H1 (cell line): ENCODE measurements at regions not wholly inside any gene's neighbourhood (a gene's known extent, or its start where the extent isn't known, plus 50 kb on each side); places are given as distances from the start of the nearest gene placed in this dataset.
A peak's percentile ranks its signal among the peaks of the same experiment; 100 is the strongest.

Experiments used
- CTCF ChIA-PET: fragments of 300-600 bp; sonication (Branson Sonifier 250); formaldehyde crosslinking; loops from one replicate; lab custom pipeline; 2021; ENCODE audit not compliant: partially characterized antibody; lab: Charles Lee
- POLR2A ChIA-PET: fragments of 300-600 bp; sonication (Branson Sonifier 250); formaldehyde crosslinking; loops from one replicate; lab custom pipeline; 2021; ENCODE audit warnings: inconsistent platforms; ENCODE audit not compliant: partially characterized antibody; lab: Charles Lee
- DNase-seq, 2 experiments: peaks; one replicate each; pipeline versions ENCODE4 v3.0.0 to v3.0.0-alpha.2; 2010 to 2022; ENCODE audit warnings: low spot score in 2 of 2, low read depth in 1 of 2, mixed read lengths in 1 of 2
- FAIRE-seq: peaks from 2 replicates; lab custom pipeline; 2011; peaks lifted over from hg19 to GRCh38; lab: Jason Lieb, UNC
- H2AFZ ChIP-seq: 2 replicates; pipeline ENCODE4 v1.8.1; 2012; ENCODE audit warnings: low read length, inconsistent platforms
- H2AK5ac ChIP-seq: 2 replicates; pipeline ENCODE4 v1.6.1; 2013; ENCODE audit warnings: low read depth, low read length
- H2BK120ac ChIP-seq: replicated peaks from 2 replicates; pipeline ENCODE3; 2013; ENCODE audit warnings: low read depth, low read length, inconsistent platforms
- H2BK12ac ChIP-seq: 2 replicates; pipeline ENCODE4 v1.6.1; 2013; ENCODE audit warnings: low read depth, low read length
- H2BK15ac ChIP-seq: 2 replicates; pipeline ENCODE4 v1.6.1; 2013; ENCODE audit warnings: low read length
- H2BK20ac ChIP-seq: 2 replicates; pipeline ENCODE4 v1.6.1; 2013; ENCODE audit warnings: low read length
- H2BK5ac ChIP-seq: 2 replicates; pipeline ENCODE4 v1.6.1; 2013; ENCODE audit warnings: low read depth, low read length
- H3K14ac ChIP-seq: 2 replicates; pipeline ENCODE4 v1.6.1; 2013; ENCODE audit warnings: inconsistent platforms; ENCODE audit not compliant: insufficient read length
- H3K18ac ChIP-seq: 2 replicates; pipeline ENCODE4 v1.6.1; 2013; ENCODE audit warnings: low read length; ENCODE audit errors: extremely low read depth
- H3K23ac ChIP-seq: 2 replicates; pipeline ENCODE4 v1.6.1; 2013; ENCODE audit warnings: inconsistent platforms; ENCODE audit not compliant: insufficient read length
- H3K23me2 ChIP-seq: 2 replicates; pipeline ENCODE4 v1.6.1; 2013; ENCODE audit warnings: low read depth, low read length
- H3K27ac ChIP-seq: 2 replicates; pipeline ENCODE4 v1.6.1; 2011; ENCODE audit warnings: low read depth, low read length, inconsistent platforms
- H3K27me3 ChIP-seq, 4 experiments: replicated peaks in 1 of 4; 1 replicate in 1 of 4; 2 replicates in 3 of 4; pipeline versions ENCODE4 v1.6.1 to v1.8.1; 2011 to 2013; ENCODE audit warnings: low read length in 3 of 4, mild to moderate bottlenecking in 3 of 4, inconsistent platforms in 2 of 4, mixed read lengths in 2 of 4, moderate library complexity in 1 of 4; ENCODE audit not compliant: control insufficient read depth in 3 of 4, insufficient read depth in 3 of 4; ENCODE audit errors: extremely low read depth in 1 of 4
- H3K36me3 ChIP-seq, 4 experiments: 2 replicates each; pipeline versions ENCODE4 v1.6.1 to v1.8.1; 2011 to 2013; ENCODE audit warnings: mild to moderate bottlenecking in 4 of 4, low read length in 3 of 4, moderate library complexity in 2 of 4, control low read depth in 1 of 4, inconsistent platforms in 1 of 4; ENCODE audit not compliant: insufficient read depth in 4 of 4, control insufficient read depth in 2 of 4
- H3K4ac ChIP-seq: replicated peaks from 2 replicates; pipeline ENCODE3; 2013; ENCODE audit warnings: low read length, low read depth, mixed read lengths, inconsistent platforms; ENCODE audit not compliant: insufficient read length
- H3K4me1 ChIP-seq, 4 experiments: replicated peaks in 1 of 4; 1 replicate in 1 of 4; 2 replicates in 3 of 4; pipeline versions ENCODE4 v1.6.1 to v1.8.1; 2011 to 2013; ENCODE audit warnings: low read length in 3 of 4, inconsistent platforms in 2 of 4, mixed read lengths in 1 of 4; ENCODE audit not compliant: insufficient read depth in 4 of 4, control insufficient read depth in 3 of 4
- H3K4me2 ChIP-seq, 2 experiments: 2 replicates each; pipeline versions ENCODE4 v1.6.1 to v1.8.1; 2011 to 2013; ENCODE audit warnings: low read depth in 2 of 2, low read length in 2 of 2, control low read depth in 1 of 2, inconsistent platforms in 1 of 2, mild to moderate bottlenecking in 1 of 2; ENCODE audit not compliant: insufficient read depth in 1 of 2
- H3K4me3 ChIP-seq, 4 experiments: fragments of 200-600, 300-600 bp in 1 of 4; sonication (generic), shearing (Covaris generic), sonication (Bioruptor Twin) in 1 of 4; 2 replicates each; pipeline versions ENCODE4 v1.5.1 to v1.8.1; 2011 to 2016; ENCODE audit warnings: low read length in 4 of 4, low read depth in 3 of 4, control low read depth in 2 of 4, inconsistent platforms in 2 of 4, mild to moderate bottlenecking in 2 of 4, mixed read lengths in 1 of 4, moderate library complexity in 1 of 4; ENCODE audit not compliant: insufficient read depth in 2 of 4; ENCODE audit errors: extremely low read depth in 1 of 4
- H3K56ac ChIP-seq: replicated peaks from 2 replicates; pipeline ENCODE3; 2013; ENCODE audit warnings: low read depth, mild to moderate bottlenecking, mixed read lengths, low read length, inconsistent platforms; ENCODE audit not compliant: insufficient read length
- H3K79me1 ChIP-seq: 2 replicates; pipeline ENCODE4 v1.6.1; 2013; ENCODE audit warnings: low read depth, low read length, control low read depth
- H3K79me2 ChIP-seq, 2 experiments: 2 replicates each; pipeline versions ENCODE4 v1.6.1 to v1.8.1; 2012 to 2013; ENCODE audit warnings: low read length in 2 of 2, mild to moderate bottlenecking in 2 of 2, inconsistent platforms in 1 of 2; ENCODE audit not compliant: insufficient read depth in 2 of 2, control insufficient read depth in 1 of 2
- H3K9ac ChIP-seq, 4 experiments: replicated peaks in 1 of 4; 1 replicate in 1 of 4; 2 replicates in 3 of 4; pipeline versions ENCODE4 v1.6.1 to v1.8.1; 2011 to 2013; ENCODE audit warnings: low read depth in 3 of 4, low read length in 3 of 4, control low read depth in 2 of 4, mild to moderate bottlenecking in 2 of 4, moderate library complexity in 2 of 4, inconsistent platforms in 1 of 4; ENCODE audit errors: extremely low read depth in 1 of 4
- H3K9me3 ChIP-seq, 2 experiments: 2 replicates each; pipeline versions ENCODE4 v1.6.1 to v1.8.1; 2012 to 2013; ENCODE audit warnings: mild to moderate bottlenecking in 2 of 2, moderate library complexity in 2 of 2, control low read depth in 1 of 2, inconsistent platforms in 1 of 2, low read depth in 1 of 2, low read length in 1 of 2, mixed read lengths in 1 of 2; ENCODE audit not compliant: insufficient read depth in 2 of 2
- H4K20me1 ChIP-seq, 2 experiments: replicated peaks in 1 of 2; 2 replicates each; pipeline versions ENCODE3 to v1.8.1; 2011 to 2013; ENCODE audit warnings: inconsistent platforms in 2 of 2, low read length in 2 of 2, mild to moderate bottlenecking in 1 of 2; ENCODE audit not compliant: insufficient read depth in 2 of 2, control insufficient read depth in 1 of 2
- H4K5ac ChIP-seq: 2 replicates; pipeline ENCODE4 v1.6.1; 2013; ENCODE audit warnings: low read length, low read depth, mixed read lengths, inconsistent platforms; ENCODE audit not compliant: insufficient read length
- H4K8ac ChIP-seq: 2 replicates; pipeline ENCODE4 v1.8.0; 2013; ENCODE audit warnings: mild to moderate bottlenecking, moderate library complexity, low read length, inconsistent platforms; ENCODE audit not compliant: insufficient read depth; ENCODE audit errors: extremely low read depth
- H4K91ac ChIP-seq: replicated peaks from 2 replicates; pipeline ENCODE3; 2013; ENCODE audit warnings: low read length, mixed read lengths, inconsistent platforms; ENCODE audit not compliant: insufficient read length
- CREB1 ChIP-seq: IDR thresholded peaks from 2 replicates; pipeline ENCODE4 v1.6.1; 2012; ENCODE audit warnings: inconsistent platforms
- MAFK ChIP-seq: IDR thresholded peaks from 2 replicates; pipeline ENCODE4 v1.6.1; 2012; ENCODE audit warnings: low read depth, mild to moderate bottlenecking, improper control_type of control experiment, low read length
- RBBP5 ChIP-seq: IDR thresholded peaks from 2 replicates; pipeline ENCODE4 v1.7.1; 2012; ENCODE audit warnings: low read depth, mild to moderate bottlenecking, inconsistent platforms, low read length, moderate library complexity, borderline replicate concordance
- RFX5 ChIP-seq: IDR thresholded peaks from 2 replicates; pipeline ENCODE4 v1.6.1; 2011; ENCODE audit warnings: low read depth, low read length, improper control_type of control experiment, borderline replicate concordance
- TCF12 ChIP-seq: IDR thresholded peaks from 2 replicates; pipeline ENCODE4 v1.6.1; 2011; ENCODE audit warnings: low read depth, mild to moderate bottlenecking, low read length
- YY1 ChIP-seq: IDR thresholded peaks from 2 replicates; pipeline ENCODE4 v1.6.1; 2011; ENCODE audit warnings: low read depth, mild to moderate bottlenecking, low read length
- ZNF274 ChIP-seq: IDR thresholded peaks from 2 replicates; pipeline ENCODE4 v1.7.0; 2012; ENCODE audit warnings: low read length, borderline replicate concordance; ENCODE audit errors: extremely low read depth
- WGBS, 2 experiments: shearing (Covaris generic) in 1 of 2; methylation state at CpG; one replicate each; pipeline versions ENCODE4 v1.1.6 to v1.1.7; 2013 to 2015; ENCODE audit warnings: low lambda C conversion rate in 2 of 2, mixed read lengths in 2 of 2, inconsistent platforms in 1 of 2, low coverage in 1 of 2, missing lambda C conversion rate in 1 of 2; ENCODE audit not compliant: insufficient replicate concordance in 2 of 2, insufficient coverage in 1 of 2, insufficient read length in 1 of 2; ENCODE audit errors: extremely low coverage in 1 of 2, missing lambda C conversion rate in 1 of 2; 5-methylcytosine and 5-hydroxymethylcytosine counted together
- TF ChIP-seq, protein P1 (sequence below): IDR thresholded peaks from 2 replicates; pipeline ENCODE4 v1.6.1; 2011; ENCODE audit warnings: low read length, improper control_type of control experiment

DNA sequence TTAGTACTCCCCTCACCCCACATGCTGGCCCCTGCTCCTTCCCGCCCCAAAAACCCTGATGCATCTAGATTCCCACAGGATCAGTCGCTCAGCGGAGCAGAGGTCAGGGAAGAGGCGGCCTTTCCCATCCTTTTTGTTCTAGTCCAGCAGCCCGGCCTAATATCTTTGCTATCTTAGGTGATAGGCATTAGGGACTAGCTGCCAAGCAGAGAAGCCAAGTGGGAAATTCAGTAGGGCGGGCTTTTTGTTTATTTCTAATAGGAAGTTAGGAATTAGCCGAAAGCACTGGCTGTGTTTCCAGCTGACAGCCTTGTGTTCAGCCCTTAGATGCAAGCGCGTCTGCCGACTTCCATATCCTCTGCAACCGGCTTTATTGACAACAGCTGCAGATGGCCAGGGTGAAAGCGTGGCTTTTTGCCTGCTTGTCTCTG is 59.0 kb upstream of the BCAR3 start:
- Histone ChIP-seq H2AFZ (no peak overlapping the region), H3K79me1 (no peaks in the 10 kb centered on the region), H4K20me1 (no peaks in the 10 kb centered on the region), H3K79me2 (no peaks in the 10 kb centered on the region), H4K5ac (no peak overlapping the region), H3K9ac (no peak overlapping the region), H3K4me3 (no peak overlapping the region), H2BK5ac (no peak overlapping the region), H4K91ac (no peak overlapping the region), H2BK15ac (no peak overlapping the region), H3K23ac (no peak overlapping the region), H2BK120ac (peak overlapping the region; percentile 49), H4K8ac (no peak overlapping the region), H2BK20ac (no peak overlapping the region), H3K27me3 (no peaks in the 10 kb centered on the region), H3K23me2 (no peaks in the 10 kb centered on the region), H3K4ac (no peak overlapping the region), H3K18ac (no peak overlapping the region), H3K4me1 (no peaks in the 10 kb centered on the region), H3K14ac (no peak overlapping the region), H3K56ac (no peak overlapping the region), H2BK12ac (no peak overlapping the region), H3K4me2 (no peak overlapping the region), H2AK5ac (no peak overlapping the region), H3K9me3 (no peaks in the 10 kb centered on the region), H3K27ac (no peak overlapping the region), H3K36me3 (no peaks in the 10 kb centered on the region)
- 90% methylated on average over 12 of the region's 12 CpGs; no CpG with 5 or more reads in 1 of the 2 experiments for WGBS, 2 experiments
- ChIA-PET POLR2A (no interaction called here), CTCF (interaction anchor here (0.9 to 1.5 kb wide), 9 partner anchors 10 to 111 kb away, joined by 3 to 4 read pairs (median 3); no protein-coding TSS in a partner anchor)
- DNase-seq, result no peak
- no peak for FAIRE-seq
- no peak for TF ChIP-seq CREB1
- no peak for TF ChIP-seq RBBP5
- no peak for TF ChIP-seq RFX5
- TF ChIP-seq, protein P1, sequence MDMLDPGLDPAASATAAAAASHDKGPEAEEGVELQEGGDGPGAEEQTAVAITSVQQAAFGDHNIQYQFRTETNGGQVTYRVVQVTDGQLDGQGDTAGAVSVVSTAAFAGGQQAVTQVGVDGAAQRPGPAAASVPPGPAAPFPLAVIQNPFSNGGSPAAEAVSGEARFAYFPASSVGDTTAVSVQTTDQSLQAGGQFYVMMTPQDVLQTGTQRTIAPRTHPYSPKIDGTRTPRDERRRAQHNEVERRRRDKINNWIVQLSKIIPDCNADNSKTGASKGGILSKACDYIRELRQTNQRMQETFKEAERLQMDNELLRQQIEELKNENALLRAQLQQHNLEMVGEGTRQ, result no peak
- no peak for TF ChIP-seq TCF12
- TF ChIP-seq ZNF274, result no peak
- TF ChIP-seq YY1, result no peak
- no peak for TF ChIP-seq MAFK
